IPS-18a (cell line): ENCODE measurements at regions not wholly inside any gene's neighbourhood (a gene's known extent, or its start where the extent isn't known, plus 50 kb on each side); places are given as distances from the start of the nearest gene placed in this dataset.

Experiments
- H3K27ac ChIP-seq: one replicate; pipeline ENCODE4 v1.5.1; 2013; ENCODE audit warnings: low read length
- H3K27me3 ChIP-seq: one replicate; pipeline ENCODE4 v1.6.1; 2013; ENCODE audit warnings: mild to moderate bottlenecking, low read length; ENCODE audit not compliant: control insufficient read depth, insufficient read depth
- H3K36me3 ChIP-seq: one replicate; pipeline ENCODE4 v1.6.1; 2013; ENCODE audit warnings: low read depth, low read length; ENCODE audit not compliant: control insufficient read depth
- H3K4me1 ChIP-seq: one replicate; pipeline ENCODE4 v1.6.1; 2013; ENCODE audit warnings: low read depth, low read length; ENCODE audit not compliant: control insufficient read depth
- H3K4me3 ChIP-seq: one replicate; pipeline ENCODE4 v1.5.1; 2013; ENCODE audit warnings: low read length
- H3K9ac ChIP-seq: one replicate; pipeline ENCODE4 v1.6.1; 2013; ENCODE audit warnings: mild to moderate bottlenecking, low read length, moderate library complexity
- H3K9me3 ChIP-seq: one replicate; pipeline ENCODE4 v1.6.1; 2013; ENCODE audit warnings: low read depth, low read length; ENCODE audit not compliant: control insufficient read depth

DNA sequence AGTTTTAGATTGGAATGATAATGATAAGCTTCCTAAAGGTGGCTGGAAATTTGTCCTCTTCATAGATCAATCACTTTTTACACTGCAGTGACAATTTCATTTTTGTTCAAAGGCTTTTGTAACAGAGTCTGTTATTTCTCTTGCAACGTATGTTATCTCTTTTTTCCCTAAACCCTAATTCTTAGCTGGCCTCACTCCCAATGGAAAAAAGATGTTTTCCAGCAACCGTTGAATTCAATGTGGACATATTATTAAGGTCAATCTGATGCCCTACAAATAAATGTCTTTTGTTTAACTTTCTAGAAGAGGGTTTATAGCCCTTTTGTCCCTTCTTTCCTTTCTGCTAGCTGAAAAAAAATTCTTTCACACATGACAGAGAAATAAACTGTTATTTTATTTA, 192.7 kb upstream of the NWD2 start:
- Histone ChIP-seq H3K4me3 (no peak overlapping the region), H3K27me3 (no peaks in the 10 kb centered on the region), H3K36me3 (no peaks in the 10 kb centered on the region), H3K9ac (no peak overlapping the region), H3K9me3 (no peaks in the 10 kb centered on the region), H3K4me1 (peaks cover 7% of the 10 kb centered on the region), H3K27ac (no peak overlapping the region)

- H3K9ac ChIP-seq: no peak overlapping the region
- H3K9me3 ChIP-seq: no peaks in the 10 kb centered on the region
- no peak overlapping the region for H3K27ac ChIP-seq
- H3K4me1 ChIP-seq: peaks cover 34% of the 10 kb centered on the region
- H3K4me3 ChIP-seq: no peak overlapping the region
- no peaks in the 10 kb centered on the region for H3K36me3 ChIP-seq
- no peaks in the 10 kb centered on the region for H3K27me3 ChIP-seq
Observed at GRCh38 chr4:37054531-37055077, 189.9 kb upstream of the NWD2 start.

DNA sequence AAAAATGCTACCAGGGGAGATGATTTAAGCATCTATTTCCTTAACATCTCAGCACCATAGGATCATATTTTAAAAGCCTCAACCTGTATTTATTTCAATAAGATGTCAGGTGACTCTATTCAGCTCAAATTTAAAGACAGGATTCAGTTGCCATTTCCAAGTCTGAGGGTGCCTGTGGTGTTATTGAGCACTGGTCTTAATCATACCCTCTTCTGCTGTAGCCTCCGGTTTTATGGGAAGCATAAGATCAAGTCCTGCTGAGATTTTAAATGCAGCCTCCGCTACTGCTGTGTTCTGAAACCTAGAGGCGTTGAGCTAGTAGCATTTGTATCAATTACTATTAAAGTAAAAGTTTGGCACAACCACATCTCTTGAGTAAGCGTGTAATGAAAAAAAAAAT, 185.7 kb upstream of the NWD2 start:
- Histone ChIP-seq H3K27me3 (no peaks in the 10 kb centered on the region), H3K9ac (no peak overlapping the region), H3K36me3 (no peaks in the 10 kb centered on the region), H3K27ac (no peak overlapping the region), H3K4me1 (peaks cover 34% of the 10 kb centered on the region), H3K9me3 (no peaks in the 10 kb centered on the region), H3K4me3 (no peak overlapping the region)

GRCh38 chr4:37066159-37066558, 178.4 kb upstream of the NWD2 start:
- Histone ChIP-seq H3K4me1 (no peaks in the 10 kb centered on the region), H3K27me3 (no peaks in the 10 kb centered on the region), H3K36me3 (no peaks in the 10 kb centered on the region), H3K4me3 (no peak overlapping the region), H3K9me3 (no peaks in the 10 kb centered on the region), H3K9ac (no peak overlapping the region), H3K27ac (no peak overlapping the region)

DNA sequence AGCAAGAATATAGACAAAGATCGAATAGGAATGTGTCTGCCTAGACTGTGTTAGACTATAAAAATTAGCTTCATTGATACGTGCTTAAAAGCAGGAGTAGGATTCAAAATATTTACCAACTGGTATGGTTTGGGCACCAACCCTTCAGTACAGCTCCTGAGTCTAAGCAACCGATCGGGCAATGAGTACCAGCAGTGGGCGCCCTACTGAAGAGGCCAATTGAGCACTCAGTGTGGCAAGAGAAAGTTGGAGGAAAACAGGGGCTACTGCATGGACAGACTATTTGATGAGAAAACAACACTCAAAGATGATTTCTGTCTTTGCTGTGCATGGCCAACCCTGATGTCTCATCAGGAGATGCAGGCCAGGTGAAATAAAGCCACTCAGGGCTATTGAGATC, 176.0 kb upstream of the NWD2 start:
- H3K27ac ChIP-seq: no peak overlapping the region
- no peak overlapping the region for H3K9ac ChIP-seq
- no peaks in the 10 kb centered on the region for H3K27me3 ChIP-seq

GRCh38 chr4:37070041-37070440, 174.5 kb upstream of the NWD2 start:
- Histone ChIP-seq H3K9ac (no peak overlapping the region), H3K27ac (no peak overlapping the region), H3K27me3 (no peaks in the 10 kb centered on the region), H3K9me3 (no peaks in the 10 kb centered on the region), H3K36me3 (no peaks in the 10 kb centered on the region), H3K4me1 (no peaks in the 10 kb centered on the region), H3K4me3 (no peak overlapping the region)

More for the DNA sequence above, 176.0 kb upstream of the NWD2 start:
- Histone ChIP-seq H3K9me3 (no peaks in the 10 kb centered on the region), H3K4me3 (no peak overlapping the region), H3K36me3 (no peaks in the 10 kb centered on the region), H3K4me1 (no peaks in the 10 kb centered on the region)

DNA sequence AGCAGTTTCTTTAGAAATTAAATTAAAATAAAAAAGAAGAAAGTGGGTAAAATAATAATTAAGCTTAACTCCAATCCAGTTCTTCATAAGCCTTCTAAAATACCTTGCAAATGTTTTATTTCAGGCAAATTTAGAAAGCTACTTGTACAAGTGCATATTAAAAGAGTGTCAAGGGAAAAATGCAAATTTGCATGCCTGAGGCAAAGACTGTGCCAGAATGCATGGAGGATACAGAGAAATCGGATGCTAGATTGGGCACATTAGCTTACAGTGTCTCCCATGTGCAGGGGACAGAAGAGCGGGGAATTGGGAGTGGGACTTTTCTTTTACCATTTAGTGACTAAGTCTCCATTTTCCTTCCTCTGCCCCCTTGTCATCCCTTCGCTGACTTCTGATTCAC, 173.0 kb upstream of the NWD2 start:
- Histone ChIP-seq H3K9me3 (no peaks in the 10 kb centered on the region), H3K4me1 (no peaks in the 10 kb centered on the region), H3K27ac (no peak overlapping the region), H3K4me3 (no peak overlapping the region), H3K27me3 (no peaks in the 10 kb centered on the region), H3K9ac (no peak overlapping the region), H3K36me3 (no peaks in the 10 kb centered on the region)

- Histone ChIP-seq H3K4me3 (no peak overlapping the region), H3K9ac (no peak overlapping the region), H3K36me3 (no peaks in the 10 kb centered on the region), H3K9me3 (no peaks in the 10 kb centered on the region), H3K27ac (no peak overlapping the region), H3K27me3 (no peaks in the 10 kb centered on the region), H3K4me1 (no peaks in the 10 kb centered on the region)
Observed at GRCh38 chr4:37073226-37073840, 171.2 kb upstream of the NWD2 start.

DNA sequence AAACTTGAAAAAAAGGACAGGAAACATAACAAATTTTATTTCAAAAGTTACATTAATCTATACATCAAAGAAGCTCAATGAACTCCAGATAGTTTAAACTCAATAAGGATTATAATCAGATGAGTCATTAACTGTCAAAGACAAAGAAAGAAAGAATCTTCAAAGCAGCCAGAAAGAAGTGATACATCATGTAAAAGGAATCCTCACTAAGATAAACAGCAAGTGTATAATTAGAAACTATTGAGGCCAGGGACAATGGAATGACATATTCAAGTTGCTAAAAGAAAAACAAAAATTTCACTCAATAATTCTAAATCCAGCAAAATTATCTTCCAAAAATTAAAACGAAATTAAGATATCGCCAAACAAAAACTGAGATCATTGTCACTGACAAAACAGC, 161.6 kb upstream of the NWD2 start:
- H3K36me3 ChIP-seq: no peaks in the 10 kb centered on the region
- no peak overlapping the region for H3K9ac ChIP-seq
- no peak overlapping the region for H3K27ac ChIP-seq
- H3K4me3 ChIP-seq: no peak overlapping the region
- peaks cover 6% of the 10 kb centered on the region for H3K9me3 ChIP-seq
- H3K27me3 ChIP-seq: no peaks in the 10 kb centered on the region
- H3K4me1 ChIP-seq: no peaks in the 10 kb centered on the region

GRCh38 chr4:37095925-37096324, 148.6 kb upstream of the NWD2 start:
- H3K4me3 ChIP-seq: no peak overlapping the region
- no peaks in the 10 kb centered on the region for H3K27me3 ChIP-seq
- no peak overlapping the region for H3K9ac ChIP-seq
- no peaks in the 10 kb centered on the region for H3K36me3 ChIP-seq
- H3K27ac ChIP-seq: no peak overlapping the region
- H3K4me1 ChIP-seq: no peaks in the 10 kb centered on the region
- no peaks in the 10 kb centered on the region for H3K9me3 ChIP-seq

- H3K27ac ChIP-seq: no peak overlapping the region
- H3K27me3 ChIP-seq: no peaks in the 10 kb centered on the region
- no peak overlapping the region for H3K9ac ChIP-seq
- no peaks in the 10 kb centered on the region for H3K36me3 ChIP-seq
- H3K9me3 ChIP-seq: no peaks in the 10 kb centered on the region
- H3K4me3 ChIP-seq: no peak overlapping the region
- H3K4me1 ChIP-seq: no peaks in the 10 kb centered on the region
Observed at GRCh38 chr4:37101182-37101581, 143.4 kb upstream of the NWD2 start.

- no peaks in the 10 kb centered on the region for H3K9me3 ChIP-seq
- H3K36me3 ChIP-seq: no peaks in the 10 kb centered on the region
- H3K4me1 ChIP-seq: no peaks in the 10 kb centered on the region
- no peak overlapping the region for H3K4me3 ChIP-seq
- H3K27ac ChIP-seq: no peak overlapping the region
- no peaks in the 10 kb centered on the region for H3K27me3 ChIP-seq
- no peak overlapping the region for H3K9ac ChIP-seq
Observed at GRCh38 chr4:37101686-37102085, 142.9 kb upstream of the NWD2 start.
